GM20000 (cell line): ENCODE measurements at regions not wholly inside any gene's neighbourhood (a gene's known extent, or its start where the extent isn't known, plus 50 kb on each side); places are given as distances from the start of the nearest gene placed in this dataset.

Experiments used
- DNase-seq: peaks from one replicate; pipeline ENCODE4 v3.0.0; 2012; ENCODE audit warnings: low spot score
- CTCF ChIP-seq: IDR thresholded peaks from 2 replicates; pipeline ENCODE4 v1.5.1; 2012; ENCODE audit warnings: mild to moderate bottlenecking, control low read depth; ENCODE audit errors: extremely low read depth, missing control alignments

GRCh38 chr7:25626451-25627131 is 398.3 kb upstream of the NPVF start:
- no peak for DNase-seq
- no peak for TF ChIP-seq CTCF

- DNase-seq = no peak
- no peak for TF ChIP-seq CTCF
Measured at GRCh38 chr7:25628446-25628845, 400.2 kb upstream of the NPVF start.

GRCh38 chr7:25632616-25633015 is 404.3 kb upstream of the NPVF start:
- DNase-seq = no peak
- no peak for TF ChIP-seq CTCF

- TF ChIP-seq CTCF = no peak
- DNase-seq = no peak
Measured at GRCh38 chr7:25633426-25634036, 405.2 kb upstream of the NPVF start.

- no peak for DNase-seq
- no peak for TF ChIP-seq CTCF
Measured at GRCh38 chr7:25636168-25636567, 407.9 kb upstream of the NPVF start.

- no peak for DNase-seq
- no peak for TF ChIP-seq CTCF
Measured at GRCh38 chr7:25636871-25637283, 408.6 kb upstream of the NPVF start.

GRCh38 chr7:25638068-25638467 is 409.8 kb upstream of the NPVF start:
- no peak for DNase-seq
- no peak for TF ChIP-seq CTCF
